Heart left ventricle (tissue), 13 donors: ENCODE measurements at regions not wholly inside any gene's neighbourhood (a gene's known extent, or its start where the extent isn't known, plus 50 kb on each side); places are given as distances from the start of the nearest gene placed in this dataset.

ENCODE experiments used
- CTCF ChIP-seq, 12 donors: fragments of 200-600 bp; sonication (generic) in 4 of 12; IDR thresholded peaks; one replicate each; pipeline versions ENCODE4 v1.5.0 to v1.8.0; 2018 to 2022; ENCODE audit warnings: antibody characterized with exemption in 12 of 12, mild to moderate bottlenecking in 5 of 12
- POLR2A ChIP-seq, 2 donors: fragments of 450-650 bp; IDR thresholded peaks; one replicate each; pipeline ENCODE4 v1.6.1; 2017; ENCODE audit warnings: antibody characterized with exemption in 2 of 2, mild to moderate bottlenecking in 2 of 2, moderate library complexity in 2 of 2
- donor health status: ischemic (EF 13 %, LVEDD 7.1; RV severe dilation, severe dysfunction).
- donor health status: DM: no; HTN: yes; CAD: no.
- donor health status: DM: no; HTN: no; CAD: no.
- donor health status: ischemic (EF 25% LVEDD 6.9; RV normal size, moderate dysfunction).
- donor health status: ischemic (EF 25% LVEDD 5.7; RV mildly dilated, moderate dysfunction).
- donor health status: ischemic (EF 35%, LVEDD 5.7; RV mildly dilated, moderate dysfunction).
- donor health status: nonischemic (EF 11% LVEDD 7.7; RV severe dilation, severe dysfunction).
- donor health status: DM: yes; HTN: yes; CAD: no.
- donor health status: PGD.
- donor health status: ischemic (EF 29% LVEDD 5.4; RV normal size, mild dysfunction).
- donor health status: nonischemic (EF 23%, LVEDD 6.1; RV moderate dilation, normal function).

GRCh38 chr10:10053051-10053450, 964.6 kb upstream of the CELF2 start:
- TF ChIP-seq CTCF (IDR thresholded peaks at IDR 0.05) = no peak
- no peak for TF ChIP-seq POLR2A (IDR thresholded peaks at IDR 0.05)
